NCI-H1048 (cell line): ENCODE measurements at regions not wholly inside any gene's neighbourhood (a gene's known extent, or its start where the extent isn't known, plus 50 kb on each side); places are given as distances from the start of the nearest gene placed in this dataset.

Experiments used
- DNase-seq: peaks from one replicate; lab custom pipeline; 2025; lab: John Stamatoyannopoulos, UW

GRCh38 chr2:191559569-191559968 lies 118.4 kb upstream of the NABP1 start:
- DNase-seq, result no peak

- DNase-seq, result no peak
These were observed 117.4 kb upstream of the NABP1 start for GRCh38 chr2:191560411-191560980.

GRCh38 chr2:191565120-191565519 lies 112.8 kb upstream of the NABP1 start:
- DNase-seq, result no peak

- DNase-seq, result no peak
These were observed 112.2 kb upstream of the NABP1 start for GRCh38 chr2:191565647-191566198.

GRCh38 chr2:191566344-191566743 lies 111.6 kb upstream of the NABP1 start:
- peak; percentile 29 for DNase-seq

DNA sequence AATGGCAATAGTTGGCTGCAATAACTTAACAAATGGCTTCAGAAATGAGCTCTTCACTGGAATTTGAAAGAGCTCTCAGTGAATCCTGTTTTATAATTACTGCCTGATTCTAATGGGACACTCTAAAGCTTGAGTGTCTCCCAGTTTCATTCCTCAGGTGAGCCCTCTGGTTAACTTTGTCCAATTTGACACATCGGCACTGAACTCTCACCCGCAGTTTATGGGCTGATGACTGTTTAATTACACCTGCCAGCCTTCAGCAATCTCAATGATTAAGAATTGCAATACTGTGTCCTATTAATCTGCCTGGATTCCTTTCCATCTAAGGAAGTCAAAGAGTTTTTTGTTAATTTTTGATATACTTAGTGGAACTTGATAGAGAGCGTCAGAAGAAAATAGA lies 110.7 kb upstream of the NABP1 start:
- no peak for DNase-seq

DNA sequence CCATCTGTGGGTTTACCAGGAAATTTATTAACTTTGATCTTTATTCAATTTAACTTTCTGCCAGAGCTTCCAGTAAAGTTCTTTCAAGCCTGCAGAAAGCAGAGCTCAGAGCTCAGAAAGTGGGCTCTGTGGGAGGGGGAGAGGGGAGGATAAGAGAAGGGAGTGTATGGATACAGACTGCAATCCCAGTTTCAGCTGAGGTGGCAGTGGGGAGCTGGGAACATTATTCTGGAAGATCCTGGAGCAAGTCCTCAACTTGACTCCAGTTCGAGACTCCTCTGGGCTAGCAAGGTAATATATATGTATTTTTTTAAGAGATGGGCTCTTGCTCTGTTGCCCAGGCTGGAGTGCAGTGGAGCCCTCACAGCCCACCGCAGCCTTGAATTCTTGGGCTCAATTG lies 108.9 kb upstream of the NABP1 start:
- DNase-seq, result no peak

DNA sequence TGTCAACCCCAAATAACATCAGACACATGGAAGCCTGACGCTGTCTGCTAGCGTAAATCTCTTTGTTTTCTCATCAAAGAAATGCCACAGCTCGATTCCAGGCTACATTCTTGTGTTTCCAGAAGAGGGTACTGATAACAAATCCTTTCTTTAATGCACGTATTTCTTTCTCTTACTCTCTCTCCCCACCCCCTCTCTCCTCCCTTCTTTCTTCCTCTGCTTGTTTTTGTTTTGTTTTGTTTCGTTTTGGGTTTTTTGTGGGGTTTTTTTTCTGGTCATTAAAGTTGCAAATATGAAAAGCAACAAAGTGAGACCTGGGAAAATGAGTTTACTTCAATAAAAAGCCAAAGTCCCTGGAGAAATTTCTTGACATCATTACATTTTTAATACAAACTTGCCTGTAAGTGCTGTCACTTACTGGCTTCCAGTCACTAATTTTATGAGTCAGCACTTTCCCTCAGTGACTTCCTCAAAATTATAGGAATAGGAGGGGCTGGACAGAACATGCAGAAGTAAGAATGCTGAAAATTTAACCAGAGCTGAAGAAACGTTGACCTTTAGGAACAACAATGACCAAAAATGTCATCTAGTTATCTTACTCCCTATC lies 106.7 kb upstream of the NABP1 start:
- DNase-seq, result no peak

GRCh38 chr2:191572319-191572718 lies 105.6 kb upstream of the NABP1 start:
- DNase-seq, result no peak

DNA sequence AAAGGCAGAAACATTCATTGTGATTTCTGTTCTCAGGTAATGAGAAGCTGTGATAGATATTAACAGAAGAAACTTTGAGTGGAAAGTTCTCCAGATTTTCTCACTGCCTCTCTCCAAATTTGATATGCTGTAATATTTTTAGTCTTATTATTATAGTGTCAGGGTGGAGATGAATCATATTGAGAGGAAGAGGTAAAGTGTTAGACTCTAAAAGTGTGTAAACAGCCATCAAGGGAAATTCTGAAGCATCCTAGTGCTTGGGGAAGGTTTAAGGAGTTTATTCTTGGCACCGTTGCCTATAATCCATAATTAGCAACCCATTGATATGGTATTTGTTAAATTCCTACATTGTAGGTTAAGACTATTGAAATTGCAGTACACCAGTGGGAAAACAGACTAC lies 104.7 kb upstream of the NABP1 start:
- no peak for DNase-seq

DNA sequence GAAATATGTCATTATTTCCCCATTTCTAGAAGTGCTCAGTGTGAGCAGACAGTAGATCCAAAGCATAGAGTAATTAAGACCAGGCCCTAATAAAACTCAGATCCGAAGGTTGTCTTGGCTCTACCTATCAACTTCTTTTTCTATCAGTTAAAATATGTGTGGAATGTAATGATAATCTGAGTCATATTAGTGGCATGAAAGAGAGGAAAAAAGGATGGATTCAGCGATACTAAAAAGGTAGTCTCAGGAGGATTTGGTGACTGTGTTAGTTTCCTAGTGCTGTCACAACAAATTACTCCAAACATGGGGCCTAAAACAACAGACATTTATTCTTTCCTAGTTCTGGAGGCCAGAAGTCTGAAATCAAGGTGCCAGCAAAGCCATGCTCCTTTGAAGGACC lies 103.7 kb upstream of the NABP1 start:
- DNase-seq, result no peak

DNA sequence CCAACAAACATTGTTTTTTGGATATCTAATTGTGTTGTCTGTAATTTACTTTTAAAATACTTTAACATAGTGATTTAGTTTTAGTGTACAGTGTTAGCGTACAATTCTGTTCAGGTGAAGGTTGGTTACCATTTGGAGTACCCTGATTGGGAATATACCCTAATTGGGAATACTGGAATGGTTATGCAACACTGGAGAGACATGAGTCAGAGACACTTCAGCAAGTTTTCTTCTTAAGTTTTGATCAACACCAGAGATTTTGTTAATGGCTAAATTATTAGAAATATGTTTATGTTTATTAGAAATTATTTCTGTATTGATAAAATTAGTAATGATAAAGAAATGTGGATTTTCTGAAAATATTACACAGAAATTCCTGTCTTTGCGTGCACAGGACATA lies 100.3 kb upstream of the NABP1 start:
- DNase-seq, result no peak

DNA sequence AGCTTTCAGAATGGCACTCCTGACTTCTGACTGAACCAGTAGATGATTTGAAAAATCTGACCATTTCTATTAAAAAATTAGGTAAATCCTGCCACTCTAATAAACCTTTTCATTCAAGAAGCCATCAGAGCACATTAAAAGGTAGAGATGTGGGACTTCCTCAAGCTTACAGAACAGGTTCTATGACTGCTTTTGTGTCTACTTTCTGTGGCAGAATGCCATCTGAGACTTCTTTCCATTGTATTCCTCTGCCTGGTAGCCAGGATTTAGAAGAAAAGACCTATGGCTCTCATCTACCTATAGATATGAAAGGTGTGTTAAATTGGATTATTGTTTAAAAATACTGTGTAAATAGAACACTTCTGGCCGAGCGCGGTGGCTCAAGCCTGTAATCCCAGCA lies 99.9 kb upstream of the NABP1 start:
- no peak for DNase-seq

GRCh38 chr2:191580581-191580980 lies 97.4 kb upstream of the NABP1 start:
- no peak for DNase-seq

GRCh38 chr2:191581003-191581402 lies 96.9 kb upstream of the NABP1 start:
- no peak for DNase-seq

- no peak for DNase-seq
These were observed 95.6 kb upstream of the NABP1 start for GRCh38 chr2:191582355-191582754.

DNA sequence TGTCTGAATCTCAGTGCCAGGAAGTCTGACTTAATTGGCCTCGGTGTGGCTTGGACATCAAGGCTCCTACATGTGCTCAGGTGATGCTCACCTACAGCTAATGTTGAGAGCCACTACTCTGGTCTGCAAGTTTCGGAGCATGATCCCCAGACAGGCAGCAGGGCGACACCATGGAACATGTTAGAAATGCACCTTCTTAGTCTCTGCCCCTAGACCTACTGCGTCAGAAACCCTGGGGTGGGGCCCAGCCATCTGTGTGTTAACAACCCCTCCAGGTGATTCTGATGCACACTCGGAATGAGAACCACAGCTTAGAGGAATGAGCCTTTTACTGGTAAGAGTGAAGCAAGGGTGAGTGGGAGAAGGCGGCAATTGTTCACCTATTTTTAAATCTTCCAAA lies 86.9 kb upstream of the NABP1 start:
- DNase-seq, result no peak

GRCh38 chr2:191593622-191594385 lies 84.1 kb upstream of the NABP1 start:
- DNase-seq, result no peak

- DNase-seq, result no peak
These were observed 80.7 kb upstream of the NABP1 start for GRCh38 chr2:191597186-191597751.

DNA sequence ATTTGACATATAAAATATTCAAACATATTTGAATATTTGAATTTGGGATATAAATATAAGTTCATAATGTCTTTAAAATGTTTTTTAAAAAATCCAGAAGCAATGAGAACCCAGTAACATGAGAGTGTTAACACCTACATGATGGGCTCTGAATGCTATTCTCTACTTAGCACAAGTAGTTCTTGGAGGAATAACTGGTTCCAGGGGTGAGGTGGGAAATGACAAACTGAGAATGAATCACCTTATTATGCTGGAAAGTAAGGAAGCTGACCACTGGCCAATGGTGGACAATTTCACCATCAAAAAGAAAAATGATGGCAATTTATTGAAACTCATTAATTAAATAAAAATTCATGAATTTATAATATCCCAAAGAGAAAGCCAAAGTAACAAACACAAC lies 79.6 kb upstream of the NABP1 start:
- no peak for DNase-seq

- DNase-seq, result no peak
These were observed 76.9 kb upstream of the NABP1 start for GRCh38 chr2:191601060-191601459.

- DNase-seq, result no peak
These were observed 73.8 kb upstream of the NABP1 start for GRCh38 chr2:191604154-191604553.

GRCh38 chr2:191607096-191607495 lies 70.8 kb upstream of the NABP1 start:
- DNase-seq, result no peak
